GM21360 (cell line): ENCODE measurements at regions not wholly inside any gene's neighbourhood (a gene's known extent, or its start where the extent isn't known, plus 50 kb on each side); places are given as distances from the start of the nearest gene placed in this dataset.

ENCODE experiments used
- ATAC-seq: cut with Tn5 transposase; IDR thresholded peaks from one replicate; pipeline ENCODE4 v1.9.1; 2021; ENCODE audit warnings: mild to moderate bottlenecking, moderate library complexity; ENCODE audit not compliant: unreplicated experiment

- no peak for ATAC-seq
These were observed 167.9 kb upstream of the BRINP1 start for GRCh38 chr9:119537138-119537537.

GRCh38 chr9:119533504-119533903, 164.3 kb upstream of the BRINP1 start:
- ATAC-seq, result no peak

- ATAC-seq, result no peak
These were observed 157.5 kb upstream of the BRINP1 start for GRCh38 chr9:119526698-119527097.

- no peak for ATAC-seq
These were observed 154.3 kb upstream of the BRINP1 start for GRCh38 chr9:119523508-119523907.

- no peak for ATAC-seq
These were observed 153.1 kb upstream of the BRINP1 start for GRCh38 chr9:119522381-119522780.

- no peak for ATAC-seq
These were observed 140.2 kb upstream of the BRINP1 start for GRCh38 chr9:119509291-119509905.

- ATAC-seq, result no peak
These were observed 132.1 kb upstream of the BRINP1 start for GRCh38 chr9:119501374-119501773.

GRCh38 chr9:119500072-119500771, 131.0 kb upstream of the BRINP1 start:
- ATAC-seq, result no peak

GRCh38 chr9:119487118-119487827, 118.0 kb upstream of the BRINP1 start:
- ATAC-seq, result no peak

GRCh38 chr9:119483153-119483552, 113.9 kb upstream of the BRINP1 start:
- ATAC-seq, result no peak

- ATAC-seq, result no peak
These were observed 108.0 kb upstream of the BRINP1 start for GRCh38 chr9:119477197-119477596.

- no peak for ATAC-seq
These were observed 88.8 kb upstream of the BRINP1 start for GRCh38 chr9:119458068-119458467.

- ATAC-seq, result no peak
These were observed 84.7 kb upstream of the BRINP1 start for GRCh38 chr9:119453980-119454379.

GRCh38 chr9:119453490-119453911, 84.3 kb upstream of the BRINP1 start:
- no peak for ATAC-seq

GRCh38 chr9:119451426-119451825, 82.2 kb upstream of the BRINP1 start:
- no peak for ATAC-seq

GRCh38 chr9:119443179-119443578, 73.9 kb upstream of the BRINP1 start:
- no peak for ATAC-seq

- ATAC-seq, result no peak
These were observed 72.6 kb upstream of the BRINP1 start for GRCh38 chr9:119441832-119442231.

- no peak for ATAC-seq
These were observed 72.1 kb upstream of the BRINP1 start for GRCh38 chr9:119441338-119441737.

GRCh38 chr9:119436261-119436660, 67.0 kb upstream of the BRINP1 start:
- ATAC-seq, result no peak

GRCh38 chr9:119435076-119435475, 65.8 kb upstream of the BRINP1 start:
- no peak for ATAC-seq

- ATAC-seq, result no peak
These were observed 63.2 kb upstream of the BRINP1 start for GRCh38 chr9:119432428-119432827.

- no peak for ATAC-seq
These were observed 60.1 kb upstream of the BRINP1 start for GRCh38 chr9:119429302-119429701.
